ENCODE measurements at regions not wholly inside any gene's neighbourhood (a gene's known extent, or its start where the extent isn't known, plus 50 kb on each side); places are given as distances from the start of the nearest gene placed in this dataset.

DNA sequence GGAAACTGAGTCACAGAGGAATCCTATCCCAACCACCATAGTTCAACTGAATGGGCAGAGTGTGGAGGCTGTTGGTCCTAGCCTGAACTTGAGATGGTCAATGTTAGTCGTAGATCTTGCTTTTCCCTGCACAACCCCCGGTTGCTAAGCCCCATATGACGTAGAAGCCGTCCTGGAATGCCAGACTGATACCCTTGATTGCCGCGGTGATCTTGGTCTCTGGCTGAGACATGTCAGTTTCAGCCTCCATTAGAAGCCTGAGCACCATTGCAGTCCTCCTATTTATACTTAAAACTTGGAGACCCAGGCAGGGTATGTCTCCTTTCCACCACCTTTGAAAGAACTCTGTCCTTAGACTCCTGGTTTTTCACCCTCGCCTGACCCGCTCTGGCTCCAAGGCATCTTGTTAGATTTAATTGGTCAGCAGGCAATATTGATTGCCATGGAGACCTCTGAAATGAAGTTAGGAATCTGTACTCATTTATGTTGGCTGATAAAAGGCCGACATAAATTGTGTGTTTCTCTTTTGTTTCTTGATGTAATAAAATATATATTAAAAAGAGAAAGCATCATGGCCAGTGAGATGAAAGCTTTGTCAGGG is 53.4 kb downstream of the RPLP1 start:
- H3K27ac ChIP-seq (ENCODE audit: low read length), result no peak overlapping the region
- DNase-seq, result no peak
- H3K4me3 ChIP-seq (ENCODE audit: low read length), result no peak overlapping the region
- 73% methylated on average over 8 of the region's 9 CpGs for WGBS (ENCODE audit: insufficient coverage)
- H3K36me3 ChIP-seq (ENCODE audit: control insufficient read depth, insufficient read depth, low read length), result no peaks in the 10 kb centered on the region
- no peaks in the 10 kb centered on the region for H3K9me3 ChIP-seq (replicated peaks; ENCODE audit: control insufficient read depth, low read depth, low read length)
- H3K4me1 ChIP-seq (ENCODE audit: control insufficient read depth, insufficient read depth, low read length), result no peaks in the 10 kb centered on the region
- no peaks in the 10 kb centered on the region for H3K27me3 ChIP-seq (ENCODE audit: control insufficient read depth, insufficient read depth, low read length)

DNA sequence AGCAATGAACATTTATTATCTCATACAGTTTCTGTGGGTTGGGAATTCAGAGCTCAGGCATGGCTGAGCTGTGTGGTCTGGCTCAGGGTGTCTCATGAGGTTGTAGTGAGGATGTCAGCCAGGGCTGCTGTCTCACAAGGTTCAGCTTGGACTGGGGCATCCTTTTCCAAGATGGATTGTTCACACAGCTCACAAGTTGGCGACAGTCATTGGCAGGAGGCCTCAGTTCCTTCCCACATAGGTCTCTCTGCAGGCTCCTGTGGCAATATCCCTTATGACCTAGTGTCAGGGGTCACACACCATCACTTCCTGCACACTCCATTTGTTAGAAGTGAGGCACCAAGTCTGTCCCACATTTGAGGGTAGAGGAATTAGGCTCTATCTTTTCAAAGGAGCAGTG is 56.0 kb downstream of the RPLP1 start:
- H3K4me3 ChIP-seq (ENCODE audit: low read length), result no peak overlapping the region
- H3K4me1 ChIP-seq (ENCODE audit: control insufficient read depth, insufficient read depth, low read length), result no peaks in the 10 kb centered on the region
- no CpG with 5 or more reads among the region's 1 CpG for WGBS (ENCODE audit: insufficient coverage)
- no peak overlapping the region for H3K27ac ChIP-seq (ENCODE audit: low read length)
- peaks cover 2% of the 10 kb centered on the region for H3K27me3 ChIP-seq (ENCODE audit: control insufficient read depth, insufficient read depth, low read length)
- no peak for DNase-seq
- no peaks in the 10 kb centered on the region for H3K9me3 ChIP-seq (replicated peaks; ENCODE audit: control insufficient read depth, low read depth, low read length)
- H3K36me3 ChIP-seq (ENCODE audit: control insufficient read depth, insufficient read depth, low read length), result no peaks in the 10 kb centered on the region

DNA sequence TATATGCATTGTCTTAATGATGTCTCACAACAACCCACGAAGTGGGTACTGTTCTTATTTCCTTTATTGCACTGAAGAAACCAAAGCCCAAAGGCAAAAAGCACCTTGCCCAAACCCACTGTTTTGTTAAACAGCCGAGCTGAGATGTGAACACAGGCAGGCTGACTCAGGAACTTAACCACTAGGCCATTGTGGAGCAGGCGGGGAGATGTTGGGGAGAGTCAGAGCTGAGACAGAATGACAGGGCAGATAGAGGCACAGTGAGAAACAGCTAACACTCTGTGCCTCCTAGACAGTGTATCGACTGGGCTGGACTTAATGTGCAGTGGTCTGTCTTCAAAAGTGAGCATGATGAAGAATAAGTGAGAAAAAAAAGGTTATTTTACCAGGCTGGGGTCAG is 56.5 kb downstream of the RPLP1 start:
- Histone ChIP-seq H3K27me3 (ENCODE audit: control insufficient read depth, insufficient read depth, low read length) (peaks cover 2% of the 10 kb centered on the region), H3K9me3 (replicated peaks; ENCODE audit: control insufficient read depth, low read depth, low read length) (no peaks in the 10 kb centered on the region), H3K4me1 (ENCODE audit: control insufficient read depth, insufficient read depth, low read length) (no peaks in the 10 kb centered on the region), H3K36me3 (ENCODE audit: control insufficient read depth, insufficient read depth, low read length) (no peaks in the 10 kb centered on the region), H3K4me3 (ENCODE audit: low read length) (no peak overlapping the region), H3K27ac (ENCODE audit: low read length) (no peak overlapping the region)
- WGBS (ENCODE audit: insufficient coverage), result 65% methylated on average over 2 of the region's 4 CpGs
- DNase-seq, result no peak

DNA sequence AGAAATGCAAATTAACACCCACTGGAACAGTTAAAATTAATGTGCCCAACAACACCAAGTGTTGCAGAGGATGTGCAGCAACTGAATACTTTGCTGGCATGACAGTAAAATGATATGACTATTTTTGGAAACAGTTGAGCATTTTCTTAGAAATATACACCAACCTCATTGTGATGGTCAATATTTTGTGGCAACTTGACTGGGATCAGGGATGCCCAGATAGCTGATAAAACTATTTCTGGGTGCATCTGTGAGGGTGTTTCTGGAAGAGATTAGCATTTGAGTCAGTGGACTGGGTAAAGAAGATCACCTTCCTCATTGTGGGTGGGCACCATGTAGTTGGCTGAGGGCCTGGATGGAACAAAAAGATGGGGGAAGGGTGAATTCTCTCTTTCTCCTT is 57.9 kb downstream of the RPLP1 start:
- no peak overlapping the region for H3K27ac ChIP-seq (ENCODE audit: low read length)
- H3K9me3 ChIP-seq (replicated peaks; ENCODE audit: control insufficient read depth, low read depth, low read length), result peaks cover 3% of the 10 kb centered on the region
- no peak for DNase-seq
- no peaks in the 10 kb centered on the region for H3K4me1 ChIP-seq (ENCODE audit: control insufficient read depth, insufficient read depth, low read length)
- peaks cover 2% of the 10 kb centered on the region for H3K27me3 ChIP-seq (ENCODE audit: control insufficient read depth, insufficient read depth, low read length)
- H3K36me3 ChIP-seq (ENCODE audit: control insufficient read depth, insufficient read depth, low read length), result no peaks in the 10 kb centered on the region
- H3K4me3 ChIP-seq (ENCODE audit: low read length), result no peak overlapping the region

DNA sequence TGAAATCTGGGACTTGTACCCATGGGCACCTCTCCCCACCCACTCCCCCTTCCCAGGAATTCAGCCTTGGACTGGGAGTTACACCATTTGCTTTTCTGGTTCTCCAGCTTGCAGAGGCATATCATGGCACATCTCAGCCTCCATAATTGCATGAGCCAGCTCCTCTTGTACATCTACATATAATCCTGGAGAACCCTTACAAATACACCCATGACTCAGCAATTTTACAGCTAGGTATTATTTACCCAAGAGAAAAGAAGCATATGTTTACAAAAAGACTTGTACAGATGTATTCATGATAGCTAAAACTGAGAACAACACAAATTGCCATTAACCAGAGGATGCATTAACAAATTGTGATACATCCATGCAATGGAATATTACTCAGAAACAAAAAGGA is 58.4 kb downstream of the RPLP1 start:
- peaks cover 4% of the 10 kb centered on the region for H3K27me3 ChIP-seq (ENCODE audit: control insufficient read depth, insufficient read depth, low read length)

DNA sequence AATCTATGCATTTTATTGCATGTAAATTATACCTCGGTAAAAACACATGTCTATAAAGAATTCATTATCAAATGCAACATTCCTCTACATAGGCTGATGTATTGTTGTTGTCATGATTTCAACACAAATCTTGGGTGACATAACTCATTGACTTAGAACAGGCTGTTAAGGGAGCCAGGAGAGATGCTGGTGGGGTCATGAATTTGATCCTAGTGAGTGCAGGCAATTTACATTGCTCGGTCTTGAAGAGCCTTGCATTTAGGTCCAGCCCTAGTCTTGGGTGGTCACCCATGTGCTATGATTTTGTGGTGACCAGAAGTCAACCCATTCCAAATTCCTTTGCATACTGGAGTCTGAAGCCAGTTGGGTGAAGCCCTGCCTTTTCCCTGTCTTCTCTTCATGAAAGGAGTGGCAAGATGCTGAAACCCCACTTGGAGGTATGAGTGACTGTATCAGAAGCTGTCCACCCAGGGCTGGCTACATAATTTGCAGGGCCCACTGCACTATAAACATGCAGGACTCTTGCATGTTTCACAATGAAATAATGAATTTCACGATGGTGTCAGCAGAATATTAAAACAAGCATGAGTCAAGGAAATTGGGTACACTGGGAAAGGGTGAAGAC is 59.2 kb downstream of the RPLP1 start:
- WGBS (ENCODE audit: insufficient coverage), result 100% methylated on average over 1 of the region's 3 CpGs
- Histone ChIP-seq H3K36me3 (ENCODE audit: control insufficient read depth, insufficient read depth, low read length) (no peaks in the 10 kb centered on the region), H3K27me3 (ENCODE audit: control insufficient read depth, insufficient read depth, low read length) (peaks cover 4% of the 10 kb centered on the region), H3K9me3 (replicated peaks; ENCODE audit: control insufficient read depth, low read depth, low read length) (peaks cover 3% of the 10 kb centered on the region), H3K4me1 (ENCODE audit: control insufficient read depth, insufficient read depth, low read length) (no peaks in the 10 kb centered on the region), H3K27ac (ENCODE audit: low read length) (no peak overlapping the region), H3K4me3 (ENCODE audit: low read length) (no peak overlapping the region)
- no peak for DNase-seq

More for the DNA sequence above, 58.4 kb downstream of the RPLP1 start:
- Histone ChIP-seq H3K27ac (ENCODE audit: low read length) (no peak overlapping the region), H3K4me1 (ENCODE audit: control insufficient read depth, insufficient read depth, low read length) (no peaks in the 10 kb centered on the region), H3K9me3 (replicated peaks; ENCODE audit: control insufficient read depth, low read depth, low read length) (peaks cover 3% of the 10 kb centered on the region), H3K4me3 (ENCODE audit: low read length) (no peak overlapping the region), H3K36me3 (ENCODE audit: control insufficient read depth, insufficient read depth, low read length) (no peaks in the 10 kb centered on the region)
- no peak for DNase-seq

DNA sequence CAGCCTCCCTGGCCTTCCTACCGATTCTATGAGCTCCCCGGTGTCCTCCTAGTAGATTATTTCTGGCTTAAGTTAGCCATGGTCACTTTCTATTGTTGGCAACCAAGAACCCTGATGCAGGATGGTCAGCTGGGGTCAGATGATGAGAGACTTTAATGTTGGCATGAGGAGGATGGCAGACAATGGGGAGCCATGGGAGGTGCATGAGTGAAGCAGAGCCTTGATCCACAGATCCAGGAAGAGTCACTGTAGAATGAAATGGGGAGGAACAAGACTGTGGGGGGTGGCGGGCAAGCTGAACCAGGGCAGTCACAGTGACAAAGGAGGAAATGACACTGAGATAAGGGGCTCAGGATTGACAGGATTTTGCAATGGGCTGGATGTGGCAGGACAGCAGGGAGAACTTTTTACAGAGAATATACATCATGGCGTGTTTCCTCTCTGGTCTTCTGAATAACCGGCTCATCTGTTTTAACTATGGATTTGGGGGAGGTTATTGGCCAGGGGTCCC is 60.9 kb downstream of the RPLP1 start:
- no peak for DNase-seq
- no peaks in the 10 kb centered on the region for H3K36me3 ChIP-seq (ENCODE audit: control insufficient read depth, insufficient read depth, low read length)
- peaks cover 3% of the 10 kb centered on the region for H3K9me3 ChIP-seq (replicated peaks; ENCODE audit: control insufficient read depth, low read depth, low read length)
- WGBS (ENCODE audit: insufficient coverage), result 77% methylated on average over 3 of the region's 5 CpGs
- no peak overlapping the region for H3K27ac ChIP-seq (ENCODE audit: low read length)
- no peaks in the 10 kb centered on the region for H3K4me1 ChIP-seq (ENCODE audit: control insufficient read depth, insufficient read depth, low read length)
- no peak overlapping the region for H3K4me3 ChIP-seq (ENCODE audit: low read length)
- H3K27me3 ChIP-seq (ENCODE audit: control insufficient read depth, insufficient read depth, low read length), result peaks cover 4% of the 10 kb centered on the region

DNA sequence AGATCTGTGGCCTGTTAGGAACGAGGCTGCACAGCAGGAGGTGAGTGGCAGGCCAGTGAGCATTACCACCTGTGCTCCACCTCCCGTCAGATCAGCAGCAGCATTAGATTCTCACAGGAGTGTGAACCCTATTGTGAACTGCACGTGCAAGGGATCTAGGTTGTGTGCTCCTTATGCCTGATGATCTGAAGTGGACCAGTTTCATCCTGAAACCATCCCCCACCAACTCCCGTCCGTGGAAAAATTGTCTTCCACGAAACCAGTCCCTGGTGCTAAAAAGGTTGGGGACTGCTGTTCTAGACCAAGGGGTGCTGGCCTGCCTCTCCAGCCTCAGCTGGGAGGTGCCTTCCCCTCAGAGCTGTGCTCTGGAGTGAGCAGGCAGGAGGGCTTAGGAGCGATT is 61.4 kb downstream of the RPLP1 start:
- H3K9me3 ChIP-seq (replicated peaks; ENCODE audit: control insufficient read depth, low read depth, low read length), result peaks cover 3% of the 10 kb centered on the region
- peaks cover 4% of the 10 kb centered on the region for H3K27me3 ChIP-seq (ENCODE audit: control insufficient read depth, insufficient read depth, low read length)
- WGBS (ENCODE audit: insufficient coverage), result 20% methylated on average over 1 of the region's 7 CpGs
- no peak overlapping the region for H3K27ac ChIP-seq (ENCODE audit: low read length)
- no peak overlapping the region for H3K4me3 ChIP-seq (ENCODE audit: low read length)
- no peak for DNase-seq
- H3K4me1 ChIP-seq (ENCODE audit: control insufficient read depth, insufficient read depth, low read length), result no peaks in the 10 kb centered on the region
- H3K36me3 ChIP-seq (ENCODE audit: control insufficient read depth, insufficient read depth, low read length), result no peaks in the 10 kb centered on the region

DNA sequence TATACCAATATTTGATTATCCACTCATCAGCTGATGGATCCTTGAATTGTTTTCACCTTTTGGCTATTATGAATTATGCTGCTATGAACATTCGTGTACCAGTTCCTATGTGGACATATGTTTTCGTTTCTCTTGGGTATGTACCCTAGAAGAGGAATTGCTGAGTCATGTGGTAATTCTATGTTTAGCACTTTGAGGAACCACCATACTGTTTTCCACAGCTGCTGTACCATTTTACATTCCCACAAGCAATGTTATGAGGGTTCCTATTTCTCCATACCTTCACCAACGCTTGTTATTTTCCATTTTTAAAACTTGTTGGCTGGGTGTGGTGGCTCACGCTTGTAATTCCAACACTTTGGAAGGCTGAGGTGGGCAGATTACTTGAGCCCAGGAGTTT is 62.9 kb downstream of the RPLP1 start:
- Histone ChIP-seq H3K27me3 (ENCODE audit: control insufficient read depth, insufficient read depth, low read length) (peaks cover 4% of the 10 kb centered on the region), H3K36me3 (ENCODE audit: control insufficient read depth, insufficient read depth, low read length) (no peaks in the 10 kb centered on the region), H3K27ac (ENCODE audit: low read length) (no peak overlapping the region), H3K4me3 (ENCODE audit: low read length) (no peak overlapping the region), H3K4me1 (ENCODE audit: control insufficient read depth, insufficient read depth, low read length) (no peaks in the 10 kb centered on the region), H3K9me3 (replicated peaks; ENCODE audit: control insufficient read depth, low read depth, low read length) (peaks cover 3% of the 10 kb centered on the region)
- no peak for DNase-seq
- WGBS (ENCODE audit: insufficient coverage), result 73% methylated on average over 1 of the region's 4 CpGs

DNA sequence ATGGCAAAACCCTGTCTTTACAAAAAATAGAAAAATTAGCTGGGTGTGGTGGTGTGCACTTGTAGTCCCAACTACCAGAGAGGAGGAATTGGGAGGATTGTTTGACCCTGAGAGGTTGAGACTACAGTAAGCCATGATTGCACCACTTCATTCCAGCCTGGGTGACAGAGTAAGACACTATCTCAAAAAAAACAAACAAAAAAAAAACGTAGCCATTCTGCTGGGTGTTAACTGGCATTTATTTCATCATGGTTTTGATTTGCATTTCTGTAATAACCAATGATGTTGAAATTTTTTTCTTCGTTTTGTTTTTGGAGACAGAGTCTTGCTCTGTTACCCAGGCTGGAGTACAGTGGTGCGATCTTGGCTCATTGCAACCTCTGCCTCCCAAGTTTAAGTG is 63.3 kb downstream of the RPLP1 start:
- H3K4me1 ChIP-seq (ENCODE audit: control insufficient read depth, insufficient read depth, low read length), result no peaks in the 10 kb centered on the region
- H3K36me3 ChIP-seq (ENCODE audit: control insufficient read depth, insufficient read depth, low read length), result no peaks in the 10 kb centered on the region
- WGBS (ENCODE audit: insufficient coverage), result 100% methylated on average over 1 of the region's 3 CpGs
- no peak for DNase-seq
- H3K9me3 ChIP-seq (replicated peaks; ENCODE audit: control insufficient read depth, low read depth, low read length), result peaks cover 3% of the 10 kb centered on the region
- H3K27me3 ChIP-seq (ENCODE audit: control insufficient read depth, insufficient read depth, low read length), result peaks cover 4% of the 10 kb centered on the region
- no peak overlapping the region for H3K4me3 ChIP-seq (ENCODE audit: low read length)
- no peak overlapping the region for H3K27ac ChIP-seq (ENCODE audit: low read length)

DNA sequence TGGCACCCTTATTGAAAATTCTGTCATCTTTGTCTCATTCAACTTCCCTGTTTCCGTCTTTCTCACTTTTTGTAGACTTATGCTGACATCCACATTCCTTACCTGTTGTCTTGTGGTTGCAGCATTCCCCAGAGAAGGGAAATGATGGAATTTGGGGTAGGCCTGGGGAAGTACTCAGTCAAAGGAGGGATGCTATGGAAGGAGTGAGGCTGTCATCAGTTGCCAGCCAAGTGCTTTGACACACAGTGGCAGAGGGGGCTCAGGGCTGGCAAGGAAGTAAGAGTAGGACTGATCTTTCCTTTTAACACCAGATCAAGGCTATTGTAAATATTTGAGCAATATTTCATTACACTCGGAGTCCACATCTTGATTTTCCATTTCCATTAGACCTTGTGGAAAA is 64.4 kb downstream of the RPLP1 start:
- H3K27me3 ChIP-seq (ENCODE audit: control insufficient read depth, insufficient read depth, low read length), result peaks cover 4% of the 10 kb centered on the region
- H3K4me3 ChIP-seq (ENCODE audit: low read length), result no peak overlapping the region
- H3K27ac ChIP-seq (ENCODE audit: low read length), result no peak overlapping the region
- no peaks in the 10 kb centered on the region for H3K36me3 ChIP-seq (ENCODE audit: control insufficient read depth, insufficient read depth, low read length)
- H3K9me3 ChIP-seq (replicated peaks; ENCODE audit: control insufficient read depth, low read depth, low read length), result peaks cover 3% of the 10 kb centered on the region
- H3K4me1 ChIP-seq (ENCODE audit: control insufficient read depth, insufficient read depth, low read length), result no peaks in the 10 kb centered on the region
- no peak for DNase-seq
- no CpG with 5 or more reads among the region's 2 CpGs for WGBS (ENCODE audit: insufficient coverage)
